ENCODE measurements at regions not wholly inside any gene's neighbourhood (a gene's known extent, or its start where the extent isn't known, plus 50 kb on each side); places are given as distances from the start of the nearest gene placed in this dataset.

- Histone ChIP-seq H3K9me3 (no peaks in the 10 kb centered on the region), H3K4me1 (no peaks in the 10 kb centered on the region), H3K4me3 (replicated peaks in 1 of 3) (no peak overlapping the region), H3K36me3 (no peaks in the 10 kb centered on the region), H3K27me3 (no peaks in the 10 kb centered on the region), H3K27ac (no peak overlapping the region)
- intact Hi-C loops (cut with DNase I): no loop called here
- no peak for DNase-seq
- no peak for TF ChIP-seq CTCF (IDR thresholded peaks at IDR 0.05)
- no peak for TF ChIP-seq POLR2A (IDR thresholded peaks at IDR 0.05)
- WGBS, 2 donors: 68 to 76% methylated on average over 4 of the region's 4 CpGs
Measured at GRCh38 chr11:38100836-38101462, 1502.9 kb upstream of the RAG2 start.

GRCh38 chr11:38095268-38095667 is 1497.2 kb upstream of the RAG2 start:
- H3K27me3 ChIP-seq: no peaks in the 10 kb centered on the region
- 83 to 92% methylated on average over 2 of the region's 2 CpGs for WGBS, 2 donors
- intact Hi-C loops (cut with DNase I): no loop called here

DNA sequence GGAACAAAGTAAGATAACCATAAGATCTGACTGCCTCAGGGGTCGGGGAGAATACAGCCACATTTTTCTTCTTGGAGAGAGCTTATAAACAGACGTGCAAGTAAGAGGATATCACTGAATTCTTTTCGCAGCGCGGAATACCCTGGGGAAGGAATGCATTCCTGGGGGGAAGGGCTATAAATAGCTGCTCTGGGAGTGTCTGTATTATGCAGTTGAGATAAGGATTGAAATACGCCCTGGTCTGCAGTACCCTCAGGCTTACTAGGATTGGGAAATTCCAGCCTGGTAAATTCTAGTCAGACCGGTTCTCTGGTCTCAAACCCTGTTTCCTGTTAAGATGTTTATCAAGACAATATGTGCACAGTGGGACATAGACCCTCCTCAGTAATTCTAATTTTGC is 1491.7 kb upstream of the RAG2 start:
- Histone ChIP-seq H3K27me3 (no peaks in the 10 kb centered on the region), H3K9me3 (no peaks in the 10 kb centered on the region), H3K4me1 (no peaks in the 10 kb centered on the region), H3K4me3 (replicated peaks in 1 of 3) (no peak overlapping the region), H3K36me3 (no peaks in the 10 kb centered on the region), H3K27ac (no peak overlapping the region)
- intact Hi-C loops (cut with DNase I): no loop called here
- no peak for DNase-seq
- TF ChIP-seq POLR2A (IDR thresholded peaks at IDR 0.05): no peak
- WGBS, 2 donors: 73 to 82% methylated on average over 7 of the region's 7 CpGs

More at GRCh38 chr11:38095268-38095667, 1497.2 kb upstream of the RAG2 start:
- H3K9me3 ChIP-seq: no peaks in the 10 kb centered on the region
- no peak for TF ChIP-seq CTCF (IDR thresholded peaks at IDR 0.05)
- TF ChIP-seq POLR2A (IDR thresholded peaks at IDR 0.05): no peak
- no peaks in the 10 kb centered on the region for H3K4me1 ChIP-seq
- no peak overlapping the region for H3K27ac ChIP-seq
- H3K4me3 ChIP-seq (replicated peaks in 1 of 3): no peak overlapping the region
- DNase-seq: no peak
- no peaks in the 10 kb centered on the region for H3K36me3 ChIP-seq

DNA sequence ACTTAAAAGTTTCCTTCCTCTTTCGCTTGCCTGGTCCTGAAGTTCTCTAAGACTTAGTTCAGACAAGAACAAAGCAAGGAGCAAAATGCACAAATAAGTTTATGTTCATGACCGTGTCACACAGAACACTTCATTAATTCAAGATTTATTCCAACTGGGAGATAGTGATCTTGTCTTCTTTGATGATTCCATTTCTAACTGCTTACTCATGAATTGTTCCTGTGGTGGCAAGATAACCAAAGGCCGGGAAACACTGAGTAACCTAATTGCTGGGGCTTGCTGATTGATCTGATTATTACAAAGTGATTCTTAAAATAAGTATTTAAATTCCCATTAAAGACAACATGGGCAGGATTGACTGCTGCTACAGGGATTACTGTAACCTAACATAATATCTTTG is 1462.9 kb upstream of the RAG2 start:
- intact Hi-C loops (cut with DNase I): no loop called here
- 78 to 85% methylated on average over 3 of the region's 3 CpGs for WGBS, 2 donors
- Histone ChIP-seq H3K4me3 (replicated peaks in 1 of 3) (no peak overlapping the region), H3K4me1 (no peaks in the 10 kb centered on the region), H3K27ac (no peak overlapping the region), H3K36me3 (no peaks in the 10 kb centered on the region), H3K27me3 (no peaks in the 10 kb centered on the region), H3K9me3 (no peaks in the 10 kb centered on the region)
- DNase-seq: no peak
- TF ChIP-seq CTCF (IDR thresholded peaks at IDR 0.05): no peak
- TF ChIP-seq POLR2A (IDR thresholded peaks at IDR 0.05): no peak

DNA sequence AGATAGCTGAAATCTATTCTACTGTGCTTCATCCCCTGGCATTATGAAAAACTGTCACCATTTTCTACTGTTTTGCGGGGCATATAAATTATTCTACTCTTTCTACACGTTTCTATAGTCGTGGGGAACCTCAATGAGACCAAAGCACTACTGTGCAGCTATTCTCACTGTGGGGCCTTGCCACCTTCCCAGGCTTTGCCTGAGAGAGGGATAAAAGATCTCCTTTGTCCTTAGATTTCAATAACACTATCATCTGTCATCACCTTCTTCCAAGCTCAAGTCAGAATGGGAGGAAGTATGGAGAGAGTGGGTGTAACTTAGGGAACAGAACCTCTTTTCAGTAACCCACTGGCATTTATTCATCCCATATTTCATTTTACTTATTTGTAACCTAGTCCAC is 1462.1 kb upstream of the RAG2 start:
- Histone ChIP-seq H3K27ac (no peak overlapping the region), H3K4me1 (no peaks in the 10 kb centered on the region), H3K27me3 (no peaks in the 10 kb centered on the region), H3K4me3 (replicated peaks in 1 of 3) (no peak overlapping the region), H3K36me3 (no peaks in the 10 kb centered on the region), H3K9me3 (no peaks in the 10 kb centered on the region)
- 84 to 88% methylated on average over 3 of the region's 3 CpGs for WGBS, 2 donors
- no peak for DNase-seq
- TF ChIP-seq POLR2A (IDR thresholded peaks at IDR 0.05): no peak
- no peak for TF ChIP-seq CTCF (IDR thresholded peaks at IDR 0.05)
- intact Hi-C loops (cut with DNase I): no loop called here
